Neural progenitor cell (in vitro differentiated cells): ENCODE measurements at regions not wholly inside any gene's neighbourhood (a gene's known extent, or its start where the extent isn't known, plus 50 kb on each side); places are given as distances from the start of the nearest gene placed in this dataset.

Experiments used
- DNase-seq: peaks from one replicate; pipeline ENCODE4 v3.0.0-alpha.2; 2016; ENCODE audit warnings: low spot score
- H2AFZ ChIP-seq: fragments of 200-600 bp; sonication (generic); replicated peaks from 2 replicates; pipeline ENCODE4 v1.6.1; 2016; ENCODE audit warnings: antibody characterized with exemption
- H3F3A ChIP-seq: fragments of 200-600 bp; sonication (generic); 2 replicates; pipeline ENCODE4 v1.6.1; 2016; ENCODE audit warnings: antibody characterized with exemption, low read depth
- H3K27ac ChIP-seq: fragments of 200-600 bp; sonication (generic); 2 replicates; pipeline ENCODE4 v1.5.1; 2016; ENCODE audit warnings: mild to moderate bottlenecking
- H3K27me3 ChIP-seq: fragments of 200-600 bp; sonication (generic); 2 replicates; pipeline ENCODE4 v1.6.1; 2016; ENCODE audit warnings: mild to moderate bottlenecking, moderate library complexity
- H3K36me3 ChIP-seq: fragments of 200-600 bp; sonication (generic); 2 replicates; pipeline ENCODE4 v1.5.1; 2016
- H3K4me1 ChIP-seq: fragments of 200-600 bp; sonication (generic); 2 replicates; pipeline ENCODE4 v1.6.1; 2016; ENCODE audit warnings: mixed run types
- H3K4me2 ChIP-seq: fragments of 200-600 bp; sonication (generic); 2 replicates; pipeline ENCODE4 v1.6.1; 2016
- H3K4me3 ChIP-seq: fragments of 200-600 bp; sonication (generic); 2 replicates; pipeline ENCODE4 v1.5.1; 2016
- H3K79me2 ChIP-seq: fragments of 200-600 bp; sonication (generic); 2 replicates; pipeline ENCODE4 v1.6.1; 2016; ENCODE audit warnings: low read depth
- H3K9ac ChIP-seq: fragments of 200-600 bp; sonication (generic); 2 replicates; pipeline ENCODE4 v1.6.1; 2016
- H3K9me3 ChIP-seq: fragments of 200-600 bp; sonication (generic); 2 replicates; pipeline ENCODE4 v1.5.1; 2016; ENCODE audit warnings: low read depth
- H4K20me1 ChIP-seq: fragments of 200-600 bp; sonication (generic); 2 replicates; pipeline ENCODE4 v1.6.1; 2016; ENCODE audit warnings: low read depth
- H3K27ac Mint-ChIP-seq: 3 replicates; pipeline ENCODE4 v1.8.0; 2021; ENCODE audit warnings: mixed read lengths
- H3K27me3 Mint-ChIP-seq: 2 replicates; pipeline ENCODE4 v1.8.0; 2022; ENCODE audit warnings: low read depth, mild to moderate bottlenecking, inconsistent platforms, moderate library complexity, mixed read lengths; ENCODE audit not compliant: insufficient read depth
- H3K36me3 Mint-ChIP-seq: 3 replicates; pipeline ENCODE4 v1.8.0; 2021; ENCODE audit warnings: mixed read lengths
- H3K4me1 Mint-ChIP-seq: 3 replicates; pipeline ENCODE4 v1.8.0; 2021; ENCODE audit warnings: mixed read lengths
- H3K4me3 Mint-ChIP-seq: 3 replicates; pipeline ENCODE4 v1.8.0; 2021; ENCODE audit warnings: mild to moderate bottlenecking, moderate library complexity, mixed read lengths
- H3K9me3 Mint-ChIP-seq: 3 replicates; pipeline ENCODE4 v1.8.0; 2020; ENCODE audit warnings: mixed read lengths
- EZH2 ChIP-seq: fragments of 200-600 bp; sonication (generic); IDR thresholded peaks from 2 replicates; pipeline ENCODE4 v1.6.1; 2017; ENCODE audit warnings: antibody characterized with exemption, mild to moderate bottlenecking, moderate library complexity
- EZH2phosphoT487 ChIP-seq: fragments of 200-600 bp; sonication (generic); IDR thresholded peaks from 2 replicates; pipeline ENCODE4 v1.6.1; 2017; ENCODE audit warnings: antibody characterized with exemption
- TF ChIP-seq, protein P1 (sequence below): fragments of 200-600 bp; sonication (generic); IDR thresholded peaks from 2 replicates; pipeline ENCODE4 v1.5.1; 2017; ENCODE audit warnings: antibody characterized with exemption, mild to moderate bottlenecking

DNA sequence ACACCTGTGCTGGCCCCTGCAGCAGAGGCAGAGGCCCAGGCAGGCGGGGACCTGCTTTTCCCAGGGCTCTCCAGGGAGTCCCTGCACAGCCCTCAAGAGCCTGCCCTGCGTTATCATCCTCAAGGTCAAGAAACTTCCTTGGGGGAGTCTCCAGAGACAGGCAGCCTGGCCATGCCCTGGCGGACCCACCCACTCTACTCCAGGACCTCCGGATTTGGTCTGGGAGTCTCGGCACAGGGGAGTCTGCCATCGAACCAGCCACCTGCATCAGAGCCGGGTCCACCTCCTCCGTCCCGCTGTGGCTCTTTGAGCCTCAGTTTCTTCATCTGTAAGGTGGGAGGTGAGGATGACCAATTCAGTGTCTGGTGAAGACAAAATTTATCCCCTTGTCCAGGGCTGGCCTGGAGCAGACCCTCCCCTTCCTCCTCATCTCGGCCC, 75.3 kb upstream of the TNRC6C start:
- Histone ChIP-seq H3K27ac (no peak overlapping the region), H3K9ac (no peak overlapping the region)

DNA sequence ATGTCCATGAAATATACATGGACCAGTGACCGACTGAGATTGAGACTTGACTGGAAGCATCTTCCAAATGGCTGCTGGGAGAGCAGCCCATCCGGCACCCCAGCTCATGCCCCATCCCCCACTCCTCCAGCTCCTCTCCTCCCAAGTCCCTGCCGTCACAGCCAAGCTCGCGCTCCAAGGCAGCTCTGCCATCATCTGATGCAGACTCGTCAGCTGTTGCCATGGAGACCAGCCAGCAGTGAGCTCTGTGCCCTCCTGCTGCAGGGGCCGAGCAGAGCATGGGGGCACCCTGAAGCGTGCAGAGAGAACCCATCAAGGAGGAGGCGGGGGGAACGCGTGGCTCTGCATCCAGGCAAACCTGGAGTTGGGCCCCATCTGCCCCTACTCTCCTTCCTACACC, 74.5 kb upstream of the TNRC6C start:
- Mint-ChIP-seq H3K4me1 (peaks cover 66% of the 10 kb centered on the region), H3K27ac (peak overlapping the region; percentile 75), H3K36me3 (no peaks in the 10 kb centered on the region), H3K4me3 (peak overlapping the region; percentile 52), H3K9me3 (no peaks in the 10 kb centered on the region), H3K27me3 (peaks cover 32% of the 10 kb centered on the region)
- no peaks in the 10 kb centered on the region for H4K20me1 ChIP-seq
- no peak overlapping the region for H3K4me3 ChIP-seq
- no peaks in the 10 kb centered on the region for H3K36me3 ChIP-seq
- H3K27ac ChIP-seq: no peak overlapping the region
- peak overlapping the region; percentile 21 for H3K4me2 ChIP-seq
- no peak overlapping the region for H2AFZ ChIP-seq
- H3K4me1 ChIP-seq: peaks cover 32% of the 10 kb centered on the region
- DNase-seq: peak; percentile 90
- TF ChIP-seq, protein P1, sequence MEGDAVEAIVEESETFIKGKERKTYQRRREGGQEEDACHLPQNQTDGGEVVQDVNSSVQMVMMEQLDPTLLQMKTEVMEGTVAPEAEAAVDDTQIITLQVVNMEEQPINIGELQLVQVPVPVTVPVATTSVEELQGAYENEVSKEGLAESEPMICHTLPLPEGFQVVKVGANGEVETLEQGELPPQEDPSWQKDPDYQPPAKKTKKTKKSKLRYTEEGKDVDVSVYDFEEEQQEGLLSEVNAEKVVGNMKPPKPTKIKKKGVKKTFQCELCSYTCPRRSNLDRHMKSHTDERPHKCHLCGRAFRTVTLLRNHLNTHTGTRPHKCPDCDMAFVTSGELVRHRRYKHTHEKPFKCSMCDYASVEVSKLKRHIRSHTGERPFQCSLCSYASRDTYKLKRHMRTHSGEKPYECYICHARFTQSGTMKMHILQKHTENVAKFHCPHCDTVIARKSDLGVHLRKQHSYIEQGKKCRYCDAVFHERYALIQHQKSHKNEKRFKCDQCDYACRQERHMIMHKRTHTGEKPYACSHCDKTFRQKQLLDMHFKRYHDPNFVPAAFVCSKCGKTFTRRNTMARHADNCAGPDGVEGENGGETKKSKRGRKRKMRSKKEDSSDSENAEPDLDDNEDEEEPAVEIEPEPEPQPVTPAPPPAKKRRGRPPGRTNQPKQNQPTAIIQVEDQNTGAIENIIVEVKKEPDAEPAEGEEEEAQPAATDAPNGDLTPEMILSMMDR: no peak
- no peak for TF ChIP-seq EZH2
- TF ChIP-seq EZH2phosphoT487: no peak
- H3K27me3 ChIP-seq: no peaks in the 10 kb centered on the region
- H3F3A ChIP-seq: no peaks in the 10 kb centered on the region
- no peak overlapping the region for H3K9ac ChIP-seq
- no peaks in the 10 kb centered on the region for H3K79me2 ChIP-seq
- no peaks in the 10 kb centered on the region for H3K9me3 ChIP-seq

More for the DNA sequence above, 75.3 kb upstream of the TNRC6C start:
- Mint-ChIP-seq H3K27ac (peak overlapping the region; percentile 61), H3K9me3 (no peaks in the 10 kb centered on the region), H3K36me3 (no peaks in the 10 kb centered on the region), H3K27me3 (peaks cover 32% of the 10 kb centered on the region), H3K4me1 (peaks cover 68% of the 10 kb centered on the region), H3K4me3 (no peak overlapping the region)
- Histone ChIP-seq H3K36me3 (no peaks in the 10 kb centered on the region), H3K4me3 (no peak overlapping the region), H3K4me1 (peaks cover 31% of the 10 kb centered on the region), H4K20me1 (no peaks in the 10 kb centered on the region), H3K27me3 (no peaks in the 10 kb centered on the region), H3F3A (no peaks in the 10 kb centered on the region), H3K4me2 (no peak overlapping the region), H3K79me2 (no peaks in the 10 kb centered on the region), H2AFZ (no peak overlapping the region), H3K9me3 (no peaks in the 10 kb centered on the region)
- no peak for DNase-seq
- TF ChIP-seq, protein P1: no peak
- TF ChIP-seq EZH2phosphoT487: no peak
- no peak for TF ChIP-seq EZH2

DNA sequence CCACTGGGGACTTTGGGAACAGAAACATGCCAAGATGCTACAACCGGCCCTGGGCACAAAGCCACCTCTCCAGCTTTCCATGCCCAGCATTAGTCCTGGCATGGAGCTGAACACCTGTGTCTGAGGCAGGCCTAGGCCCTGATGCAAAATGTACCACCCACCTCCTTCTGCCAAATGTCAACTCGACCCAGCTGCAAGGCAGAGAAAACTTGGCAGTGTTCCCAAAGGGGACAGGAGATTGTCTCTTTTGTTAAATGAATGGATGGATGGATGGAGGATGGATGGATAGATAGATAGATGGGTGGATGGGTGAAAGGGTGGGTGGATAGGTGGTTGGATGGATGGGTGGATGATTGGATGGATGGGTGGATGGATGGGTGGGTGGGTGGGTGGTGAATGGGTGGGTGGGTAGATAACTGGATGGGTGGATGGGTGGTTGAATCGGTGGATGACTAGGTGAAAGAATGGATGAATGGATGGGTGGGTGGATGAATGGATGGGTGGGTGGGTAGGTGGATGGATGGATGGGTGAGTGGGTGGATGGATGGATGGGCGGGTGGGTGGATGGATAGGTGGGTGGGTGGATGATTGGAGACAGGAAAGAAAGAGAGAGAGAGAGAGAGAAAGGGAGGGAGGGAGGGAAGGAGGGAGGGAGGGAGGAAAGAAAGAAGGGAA, 73.4 kb upstream of the TNRC6C start:
- DNase-seq: no peak
- no peaks in the 10 kb centered on the region for H4K20me1 ChIP-seq
- TF ChIP-seq, protein P1: no peak
- TF ChIP-seq EZH2: no peak
- no peak for TF ChIP-seq EZH2phosphoT487
- H3K27me3 ChIP-seq: no peaks in the 10 kb centered on the region
- no peak overlapping the region for H3K4me3 Mint-ChIP-seq
- H3K27me3 Mint-ChIP-seq: peaks cover 28% of the 10 kb centered on the region
- no peak overlapping the region for H3K4me2 ChIP-seq
- no peaks in the 10 kb centered on the region for H3F3A ChIP-seq
- no peak overlapping the region for H3K4me3 ChIP-seq
- no peaks in the 10 kb centered on the region for H3K36me3 Mint-ChIP-seq
- no peaks in the 10 kb centered on the region for H3K9me3 ChIP-seq
- no peak overlapping the region for H2AFZ ChIP-seq
- peaks cover 69% of the 10 kb centered on the region for H3K4me1 Mint-ChIP-seq
- H3K36me3 ChIP-seq: no peaks in the 10 kb centered on the region
- H3K4me1 ChIP-seq: peaks cover 27% of the 10 kb centered on the region
- no peak overlapping the region for H3K27ac Mint-ChIP-seq
- no peaks in the 10 kb centered on the region for H3K9me3 Mint-ChIP-seq
- H3K9ac ChIP-seq: no peak overlapping the region
- no peak overlapping the region for H3K27ac ChIP-seq
- no peaks in the 10 kb centered on the region for H3K79me2 ChIP-seq
